ENCODE measurements at regions not wholly inside any gene's neighbourhood (a gene's known extent, or its start where the extent isn't known, plus 50 kb on each side); places are given as distances from the start of the nearest gene placed in this dataset.

GRCh38 chr17:77867976-77868713, 90.4 kb upstream of the TNRC6C start:
- no peak for TF ChIP-seq CTCF (IDR thresholded peaks at IDR 0.05; ENCODE audit: low read depth, low read length)
- no peak for TF ChIP-seq EZH2phosphoT487 (IDR thresholded peaks at IDR 0.05; ENCODE audit: low read depth)

Measured in OCI-LY3 (cell line).